GM21390 (cell line): ENCODE measurements at regions not wholly inside any gene's neighbourhood (a gene's known extent, or its start where the extent isn't known, plus 50 kb on each side); places are given as distances from the start of the nearest gene placed in this dataset.

Experiments
- ATAC-seq: cut with Tn5 transposase; IDR thresholded peaks from one replicate; pipeline ENCODE4 v1.9.1; 2021; ENCODE audit not compliant: unreplicated experiment

DNA sequence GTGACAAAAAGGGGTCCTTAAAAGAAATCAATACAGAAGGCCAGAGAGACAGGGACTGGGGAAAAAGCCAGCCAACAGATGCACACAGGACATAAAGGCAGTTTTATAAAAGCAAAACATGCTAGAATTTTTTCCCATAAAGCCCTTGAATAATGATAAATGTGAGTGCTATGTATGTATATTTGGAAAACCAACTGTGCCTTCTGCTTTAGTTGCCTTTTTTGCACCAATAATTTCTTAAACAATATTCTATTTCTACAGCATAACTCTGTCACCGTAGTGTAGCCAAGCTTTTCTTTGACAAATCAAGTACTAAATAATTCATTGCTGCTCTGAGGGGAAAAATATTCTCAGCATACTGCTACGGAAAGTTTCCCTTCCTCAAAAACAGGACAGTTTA lies 730.6 kb upstream of the NRSN1 start:
- ATAC-seq = no peak

DNA sequence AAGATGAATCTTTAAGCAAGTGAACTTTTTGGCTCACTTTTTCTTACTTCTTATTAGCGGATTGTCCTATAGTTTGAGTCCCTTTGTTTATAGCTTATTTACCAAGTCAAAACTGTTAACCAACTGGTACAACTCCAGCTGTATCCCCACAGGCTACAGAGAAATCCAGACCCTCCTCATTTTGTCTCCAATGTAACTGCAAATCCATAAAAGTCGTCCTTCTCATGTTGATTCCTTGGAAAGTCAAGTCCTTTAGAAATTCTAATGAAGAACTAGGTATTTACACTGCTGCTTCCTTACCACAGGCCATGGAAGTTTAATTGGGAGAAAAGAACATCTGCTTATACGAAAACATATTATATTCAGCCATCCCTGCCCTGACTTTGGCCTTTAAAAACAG lies 729.1 kb upstream of the NRSN1 start:
- no peak for ATAC-seq

- no peak for ATAC-seq
Observed at GRCh38 chr6:23403460-23403859, 722.6 kb upstream of the NRSN1 start.

GRCh38 chr6:23409531-23409930 lies 716.5 kb upstream of the NRSN1 start:
- ATAC-seq = no peak

GRCh38 chr6:23410439-23410838 lies 715.6 kb upstream of the NRSN1 start:
- no peak for ATAC-seq

- ATAC-seq = no peak
Observed at GRCh38 chr6:23412770-23413169, 713.2 kb upstream of the NRSN1 start.

DNA sequence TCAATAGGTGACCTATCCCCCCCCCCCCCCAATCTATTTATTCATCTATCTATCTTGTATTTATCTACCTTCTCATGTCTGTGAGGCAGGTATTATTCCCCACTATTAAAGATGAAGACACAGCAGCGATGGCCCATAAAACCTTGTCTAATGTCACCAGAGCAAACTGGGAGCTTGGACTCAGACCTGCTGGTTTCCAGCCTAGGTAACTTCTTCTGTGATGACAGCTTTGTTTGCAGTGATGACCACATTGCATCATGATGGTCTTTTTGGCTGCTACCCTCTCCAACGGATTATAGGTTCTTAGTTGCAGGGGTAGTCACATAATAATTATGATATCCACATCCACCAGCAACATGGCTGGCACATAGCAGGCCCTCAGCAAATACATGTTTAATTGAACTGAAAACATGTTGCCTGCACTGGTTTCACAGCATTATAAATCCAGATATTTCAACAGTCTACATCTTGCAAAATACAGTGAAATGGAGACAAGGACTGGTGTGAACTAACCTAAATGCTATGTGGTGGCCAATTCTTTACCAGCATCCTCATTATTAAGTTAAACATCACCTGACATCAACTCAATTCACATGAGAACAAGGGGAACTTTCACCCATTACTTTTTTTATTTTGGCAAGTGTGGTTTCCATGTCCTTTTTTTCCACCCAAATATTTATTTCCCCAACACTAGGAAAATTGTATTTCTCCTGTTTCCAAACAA lies 712.5 kb upstream of the NRSN1 start:
- no peak for ATAC-seq

DNA sequence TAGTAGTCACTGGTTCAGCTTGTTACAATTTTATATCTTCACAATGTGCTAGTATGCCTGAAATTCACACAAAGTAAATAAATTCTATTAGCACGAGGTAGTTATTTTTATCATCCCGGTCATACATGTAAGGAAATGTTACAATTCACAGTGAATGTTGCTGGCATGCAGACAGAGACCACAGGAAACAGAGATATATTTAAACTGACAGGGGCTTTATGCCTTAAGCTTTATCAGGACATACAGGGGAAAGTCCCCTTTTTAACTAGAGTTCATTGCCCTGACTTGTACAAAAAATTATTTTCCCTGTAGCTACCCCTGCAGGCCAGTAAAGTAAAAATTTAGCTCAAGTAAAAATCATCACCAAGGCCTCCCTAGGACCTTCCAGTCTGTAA lies 712.0 kb upstream of the NRSN1 start:
- ATAC-seq = peak; percentile 59

GRCh38 chr6:23414922-23415321 lies 711.1 kb upstream of the NRSN1 start:
- ATAC-seq = no peak

GRCh38 chr6:23415819-23416427 lies 710.1 kb upstream of the NRSN1 start:
- ATAC-seq = no peak

DNA sequence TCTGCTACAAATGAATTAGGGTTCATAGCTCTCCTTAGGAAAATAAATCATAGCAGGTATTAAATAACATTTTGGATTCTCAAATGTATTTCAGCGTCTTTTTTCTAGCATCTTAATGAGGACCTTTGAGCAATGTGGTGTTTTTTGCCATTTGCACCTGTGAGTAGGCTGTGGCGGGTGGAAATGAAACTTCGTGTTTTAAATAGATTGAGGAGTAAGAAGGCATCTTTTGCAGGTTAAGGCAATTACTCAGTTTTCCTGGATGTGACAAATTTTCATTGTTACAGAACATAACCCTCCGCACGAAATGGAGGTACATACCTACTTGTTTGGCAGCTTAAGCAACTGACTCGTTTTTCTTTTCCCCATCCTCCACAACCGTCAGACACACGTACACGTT lies 708.9 kb upstream of the NRSN1 start:
- ATAC-seq = no peak

- no peak for ATAC-seq
Observed at GRCh38 chr6:23418095-23418494, 707.9 kb upstream of the NRSN1 start.

DNA sequence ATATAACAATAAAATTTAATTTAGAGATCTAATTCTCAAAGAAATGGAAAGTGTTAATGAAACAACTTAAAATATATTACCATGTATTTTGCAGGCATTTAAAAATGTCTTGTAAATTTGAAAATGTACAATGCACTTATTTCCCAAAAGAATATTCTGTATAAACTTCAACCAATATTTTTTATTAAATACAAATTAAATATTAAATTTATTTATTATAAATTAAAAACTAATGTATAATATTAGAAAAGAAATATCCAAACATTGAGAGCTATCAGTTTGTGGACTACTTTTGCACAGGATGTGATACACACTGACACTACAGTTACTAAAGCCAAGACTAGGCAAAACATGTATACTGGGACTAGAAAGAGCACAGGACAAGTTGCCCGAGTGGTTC lies 707.0 kb upstream of the NRSN1 start:
- ATAC-seq = no peak

- ATAC-seq = no peak
Observed at GRCh38 chr6:23420659-23421350, 705.2 kb upstream of the NRSN1 start.

GRCh38 chr6:23424584-23424983 lies 701.4 kb upstream of the NRSN1 start:
- ATAC-seq = no peak

DNA sequence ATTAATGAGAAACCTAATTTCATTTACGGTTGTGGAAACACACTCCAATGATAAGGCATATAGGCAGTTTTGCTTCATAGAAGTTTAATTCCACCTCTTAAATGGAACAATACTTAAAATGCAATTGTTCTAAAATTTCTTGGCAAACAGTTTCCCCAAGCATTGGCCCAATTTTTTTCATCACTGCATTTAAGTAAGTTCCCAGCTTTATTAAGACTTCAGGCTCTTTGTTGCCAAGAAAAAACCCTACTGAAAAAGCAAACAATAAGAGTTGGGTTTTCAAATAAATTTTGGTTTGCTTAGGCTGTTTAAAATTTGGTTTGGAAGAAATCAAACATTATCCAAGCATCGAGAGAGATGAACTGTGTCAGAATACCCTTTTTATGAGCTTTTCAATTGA lies 690.9 kb upstream of the NRSN1 start:
- ATAC-seq = no peak

DNA sequence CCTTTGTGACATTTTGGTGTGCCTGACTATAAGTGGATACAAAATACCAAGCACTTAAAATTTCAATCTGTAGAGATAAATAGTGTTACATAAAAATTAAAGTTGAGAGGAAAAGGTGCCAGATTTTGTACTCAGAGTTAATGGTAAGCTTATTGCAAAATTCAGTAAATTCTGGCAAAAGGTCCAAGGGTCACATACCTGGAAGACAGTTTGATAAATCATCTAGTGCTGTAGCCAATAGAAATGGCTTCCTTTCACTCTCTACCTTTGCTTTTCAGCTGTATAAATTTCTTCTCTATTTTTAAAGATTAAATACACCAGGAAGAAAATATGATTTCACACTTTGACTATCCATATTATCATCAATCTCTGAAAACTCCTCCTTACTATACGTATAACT lies 690.2 kb upstream of the NRSN1 start:
- ATAC-seq = no peak

- no peak for ATAC-seq
Observed at GRCh38 chr6:23441808-23442461, 684.1 kb upstream of the NRSN1 start.

GRCh38 chr6:23445157-23445710 lies 680.8 kb upstream of the NRSN1 start:
- no peak for ATAC-seq

- no peak for ATAC-seq
Observed at GRCh38 chr6:23446469-23446967, 679.5 kb upstream of the NRSN1 start.

DNA sequence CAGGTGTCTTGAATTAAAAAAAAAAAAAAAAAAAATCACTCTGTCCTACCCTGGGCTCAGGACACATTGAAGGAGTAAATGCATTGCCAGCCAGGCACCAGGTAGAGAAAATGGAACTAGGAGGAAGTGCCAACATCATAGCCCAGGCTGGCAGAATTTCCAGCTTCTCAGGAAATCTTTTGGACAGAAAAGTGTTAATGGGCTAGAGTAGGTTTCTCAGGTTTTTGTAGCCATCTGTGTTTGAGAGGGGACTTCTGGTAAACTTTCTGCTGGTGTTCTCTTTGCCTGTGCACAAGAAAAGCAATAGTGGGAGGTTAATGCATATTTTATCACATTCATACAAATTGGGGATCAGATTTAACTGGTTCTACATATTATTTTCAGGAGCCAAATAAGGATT lies 678.3 kb upstream of the NRSN1 start:
- ATAC-seq = no peak
